GM12878 (cell line): ENCODE measurements at regions not wholly inside any gene's neighbourhood (a gene's known extent, or its start where the extent isn't known, plus 50 kb on each side); places are given as distances from the start of the nearest gene placed in this dataset.

Source experiments
- CHD4 ChIP-seq: fragments of 200-600 bp; sonication (generic); IDR thresholded peaks from 2 replicates; pipeline ENCODE4 v1.6.1; 2016; ENCODE audit warnings: mild to moderate bottlenecking
- CREB1 ChIP-seq: IDR thresholded peaks from 2 replicates; pipeline ENCODE4 v1.6.1; 2012; ENCODE audit warnings: low read depth, mild to moderate bottlenecking, inconsistent platforms
- CTCF ChIP-seq, 3 experiments: IDR thresholded peaks in 2 of 3; conservative IDR thresholded peaks in 1 of 3; 2 replicates each; pipeline ENCODE4 v1.5.1; 2011; ENCODE audit warnings: low read depth in 3 of 3, low read length in 3 of 3, mild to moderate bottlenecking in 3 of 3, control low read depth in 2 of 3, moderate library complexity in 2 of 3, inconsistent platforms in 1 of 3, mixed read lengths in 1 of 3; ENCODE audit not compliant: control insufficient read depth in 2 of 3, insufficient read depth in 1 of 3; ENCODE audit errors: extremely low read depth in 1 of 3
- FOXM1 ChIP-seq: IDR thresholded peaks from 2 replicates; pipeline ENCODE4 v1.6.1; 2012; ENCODE audit warnings: low read depth, mild to moderate bottlenecking, inconsistent platforms, low read length, moderate library complexity
- JUNB ChIP-seq: IDR thresholded peaks from 2 replicates; pipeline ENCODE4 v1.6.1; 2016; ENCODE audit warnings: antibody characterized with exemption, mild to moderate bottlenecking
- JUND ChIP-seq: IDR thresholded peaks from 2 replicates; pipeline ENCODE4 v1.6.1; 2012; ENCODE audit warnings: low read depth, mild to moderate bottlenecking, low read length, improper control_type of control experiment, moderate library complexity
- POLR2AphosphoS5 ChIP-seq: IDR thresholded peaks from 2 replicates; pipeline ENCODE4 v1.6.1; 2011; ENCODE audit warnings: mild to moderate bottlenecking, low read length, inconsistent platforms
- REST ChIP-seq: IDR thresholded peaks from 2 replicates; pipeline ENCODE4 v1.6.1; 2012; ENCODE audit warnings: mild to moderate bottlenecking, low read depth, low read length
- ZBTB33 ChIP-seq: fragments of 450-650 bp; IDR thresholded peaks from 2 replicates; pipeline ENCODE4 v1.6.1; 2017; ENCODE audit warnings: mild to moderate bottlenecking
- ZNF274 ChIP-seq: IDR thresholded peaks from one replicate; pipeline ENCODE4 v1.8.0; 2011; ENCODE audit not compliant: insufficient read length, insufficient read depth

GRCh38 chr14:38098074-38098836 lies 109.4 kb upstream of the SSTR1 start:
- TF ChIP-seq CTCF (IDR thresholded peaks at IDR 0.05 in 2 of 3, conservative IDR thresholded peaks at IDR 0.05 in 1 of 3; ENCODE audit: control insufficient read depth in 2 of 3, extremely low read depth in 1 of 3, insufficient read depth in 1 of 3, low read depth in 3 of 3, low read length in 3 of 3), result no peak
- TF ChIP-seq FOXM1, result no peak
- no peak for TF ChIP-seq REST
- TF ChIP-seq CHD4, result no peak
- no peak for TF ChIP-seq ZNF274
- no peak for TF ChIP-seq CREB1
- no peak for TF ChIP-seq JUNB
- TF ChIP-seq JUND, result no peak
- TF ChIP-seq ZBTB33, result no peak
- TF ChIP-seq POLR2AphosphoS5, result no peak
